SJCRH30 (cell line): ENCODE measurements at regions not wholly inside any gene's neighbourhood (a gene's known extent, or its start where the extent isn't known, plus 50 kb on each side); places are given as distances from the start of the nearest gene placed in this dataset.

ENCODE experiments used
- DNase-seq, 2 experiments: peaks; one replicate each; pipeline ENCODE4 v3.0.0-alpha.2; 2015 to 2020
- H3K27ac ChIP-seq: fragments of 250-450 bp; sonication (Bioruptor Pico); 2 replicates; pipeline ENCODE4 v1.5.1; 2020; ENCODE audit warnings: mild to moderate bottlenecking, moderate library complexity
- H3K27me3 ChIP-seq: fragments of 250-450 bp; sonication (Bioruptor Pico); 2 replicates; pipeline ENCODE4 v1.5.1; 2020; ENCODE audit warnings: mild to moderate bottlenecking, moderate library complexity
- H3K36me3 ChIP-seq: fragments of 250-450 bp; sonication (Bioruptor Pico); 2 replicates; pipeline ENCODE4 v1.5.1; 2020; ENCODE audit warnings: mild to moderate bottlenecking, moderate library complexity
- H3K4me1 ChIP-seq: fragments of 250-450 bp; sonication (Bioruptor Pico); 2 replicates; pipeline ENCODE4 v1.5.1; 2020; ENCODE audit warnings: mild to moderate bottlenecking, moderate library complexity
- H3K4me3 ChIP-seq: fragments of 250-450 bp; sonication (Bioruptor Pico); 2 replicates; pipeline ENCODE4 v1.5.1; 2020; ENCODE audit warnings: mild to moderate bottlenecking, moderate library complexity
- H3K9me3 ChIP-seq: fragments of 250-450 bp; sonication (Bioruptor Pico); replicated peaks from 2 replicates; pipeline ENCODE4 v1.5.1; 2020; ENCODE audit warnings: mild to moderate bottlenecking, moderate library complexity

GRCh38 chr10:43001427-43001795 lies 75.5 kb upstream of the RET start:
- Histone ChIP-seq H3K36me3 (no peaks in the 10 kb centered on the region), H3K27ac (no peak overlapping the region), H3K4me1 (no peaks in the 10 kb centered on the region), H3K9me3 (no peaks in the 10 kb centered on the region), H3K4me3 (no peak overlapping the region), H3K27me3 (no peaks in the 10 kb centered on the region)
- DNase-seq: no peak

GRCh38 chr10:43002596-43002995 lies 74.3 kb upstream of the RET start:
- H3K27ac ChIP-seq: no peak overlapping the region
- no peak for DNase-seq
- no peaks in the 10 kb centered on the region for H3K4me1 ChIP-seq
- no peak overlapping the region for H3K4me3 ChIP-seq
- H3K9me3 ChIP-seq: no peaks in the 10 kb centered on the region
- H3K27me3 ChIP-seq: no peaks in the 10 kb centered on the region
- no peaks in the 10 kb centered on the region for H3K36me3 ChIP-seq

GRCh38 chr10:43006490-43006889 lies 70.4 kb upstream of the RET start:
- no peaks in the 10 kb centered on the region for H3K27me3 ChIP-seq
- no peaks in the 10 kb centered on the region for H3K4me1 ChIP-seq
- no peak overlapping the region for H3K27ac ChIP-seq
- H3K36me3 ChIP-seq: no peaks in the 10 kb centered on the region
- H3K9me3 ChIP-seq: no peaks in the 10 kb centered on the region
- no peak overlapping the region for H3K4me3 ChIP-seq
- DNase-seq: no peak

- DNase-seq: no peak
- H3K27ac ChIP-seq: no peak overlapping the region
- H3K4me3 ChIP-seq: no peak overlapping the region
- no peaks in the 10 kb centered on the region for H3K4me1 ChIP-seq
- H3K27me3 ChIP-seq: no peaks in the 10 kb centered on the region
- no peaks in the 10 kb centered on the region for H3K36me3 ChIP-seq
- no peaks in the 10 kb centered on the region for H3K9me3 ChIP-seq
These were observed 64.3 kb upstream of the RET start for GRCh38 chr10:43012578-43012977.

GRCh38 chr10:43013065-43013464 lies 63.8 kb upstream of the RET start:
- no peaks in the 10 kb centered on the region for H3K4me1 ChIP-seq
- H3K4me3 ChIP-seq: no peak overlapping the region
- DNase-seq: no peak
- no peaks in the 10 kb centered on the region for H3K36me3 ChIP-seq
- H3K27me3 ChIP-seq: no peaks in the 10 kb centered on the region
- no peaks in the 10 kb centered on the region for H3K9me3 ChIP-seq
- H3K27ac ChIP-seq: no peak overlapping the region

GRCh38 chr10:43024524-43024923 lies 52.3 kb upstream of the RET start:
- DNase-seq: no peak
- no peaks in the 10 kb centered on the region for H3K9me3 ChIP-seq

GRCh38 chr10:43024942-43025700 lies 51.7 kb upstream of the RET start:
- Histone ChIP-seq H3K4me3 (no peak overlapping the region), H3K27ac (no peak overlapping the region), H3K4me1 (no peaks in the 10 kb centered on the region), H3K27me3 (no peaks in the 10 kb centered on the region), H3K36me3 (no peaks in the 10 kb centered on the region), H3K9me3 (no peaks in the 10 kb centered on the region)
- no peak for DNase-seq

More at GRCh38 chr10:43024524-43024923, 52.3 kb upstream of the RET start:
- H3K4me3 ChIP-seq: no peak overlapping the region
- no peaks in the 10 kb centered on the region for H3K4me1 ChIP-seq
- no peak overlapping the region for H3K27ac ChIP-seq
- no peaks in the 10 kb centered on the region for H3K36me3 ChIP-seq
- no peaks in the 10 kb centered on the region for H3K27me3 ChIP-seq

GRCh38 chr10:43026039-43026973 lies 50.6 kb upstream of the RET start:
- H3K9me3 ChIP-seq: no peaks in the 10 kb centered on the region
- no peaks in the 10 kb centered on the region for H3K4me1 ChIP-seq
- H3K36me3 ChIP-seq: no peaks in the 10 kb centered on the region
- H3K27me3 ChIP-seq: no peaks in the 10 kb centered on the region
- no peak overlapping the region for H3K4me3 ChIP-seq
- H3K27ac ChIP-seq: no peak overlapping the region
- DNase-seq: no peak
